Stimulated activated CD4-positive, alpha-beta T cell treated with anti-CD3 and anti-CD28 coated beads, Interleukin-15, amount 100 ng/mL, for 48 hours (primary cell): ENCODE measurements at regions not wholly inside any gene's neighbourhood (a gene's known extent, or its start where the extent isn't known, plus 50 kb on each side); places are given as distances from the start of the nearest gene placed in this dataset.
A peak's percentile ranks its signal among the peaks of the same experiment; 100 is the strongest.
"Not testable (repeated sequence)": the region's sequence is repeated elsewhere in the genome, so short reads cannot be mapped to it uniquely, and the experiment has no call there.

Experiments
- DNase-seq, 2 donors: peaks; one replicate each; pipeline ENCODE4 v3.0.0-alpha.2; 2020; ENCODE audit warnings: low read depth in 2 of 2

DNA sequence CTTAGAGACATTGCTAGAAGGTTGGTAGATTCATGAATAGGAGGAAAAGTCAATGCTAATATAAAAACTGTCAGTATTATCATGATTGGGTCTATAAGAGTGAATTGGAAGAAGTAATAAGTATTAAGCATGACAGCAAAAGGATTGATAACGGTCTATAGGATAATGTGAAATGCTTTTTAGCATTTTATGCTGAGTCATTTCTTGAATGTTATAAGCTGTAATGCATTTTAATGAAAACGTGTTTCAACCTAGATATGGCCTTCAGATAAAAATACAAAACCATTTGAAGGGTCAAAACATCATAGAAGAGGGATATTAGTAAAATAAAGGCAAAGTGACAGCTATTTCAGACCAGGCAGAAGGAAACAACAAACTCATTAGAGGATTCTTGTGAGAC lies 353.5 kb downstream of the SH2D1A start:
- no peak for DNase-seq

GRCh38 chrX:124717537-124717936 lies 371.2 kb downstream of the SH2D1A start:
- no peak for DNase-seq

GRCh38 chrX:124719060-124719459 lies 372.7 kb downstream of the SH2D1A start:
- no peak for DNase-seq

DNA sequence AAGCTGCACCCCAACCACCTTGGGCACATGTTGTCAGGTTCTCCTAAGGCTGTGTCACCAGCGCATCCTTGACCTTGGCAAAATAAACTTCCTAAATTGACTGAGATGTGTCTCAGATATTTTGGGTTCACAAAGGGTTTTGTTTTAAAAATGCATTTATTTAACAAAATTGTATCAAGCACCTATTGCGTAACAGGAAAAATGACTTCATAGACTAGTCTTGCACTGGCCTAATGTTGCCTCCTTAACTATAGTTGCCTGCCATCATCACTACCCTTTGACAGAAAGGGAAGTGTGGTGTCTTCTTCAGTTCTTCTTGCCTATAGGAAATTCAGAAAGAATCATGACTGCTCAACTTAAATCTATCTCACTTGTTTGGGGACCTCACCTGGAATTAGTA lies 374.2 kb downstream of the SH2D1A start:
- no peak for DNase-seq

DNA sequence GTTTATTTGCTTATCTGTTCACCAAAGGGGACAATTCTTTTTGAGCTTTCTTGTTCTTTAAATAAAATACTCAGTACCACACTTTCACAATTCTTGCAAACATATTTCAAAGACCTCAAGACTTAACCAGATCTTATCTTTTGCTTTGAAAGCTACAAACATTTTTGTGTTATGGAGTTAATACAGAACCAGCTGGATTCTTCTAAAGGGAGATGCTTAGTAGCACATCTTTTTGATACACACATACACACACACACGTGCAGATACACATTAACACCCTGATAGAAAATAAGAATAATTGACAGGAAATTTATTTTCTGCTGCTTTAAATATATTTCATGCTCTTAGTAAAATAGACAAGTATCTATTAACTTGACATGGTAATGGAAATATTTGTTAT lies 379.1 kb downstream of the SH2D1A start:
- DNase-seq = no peak

DNA sequence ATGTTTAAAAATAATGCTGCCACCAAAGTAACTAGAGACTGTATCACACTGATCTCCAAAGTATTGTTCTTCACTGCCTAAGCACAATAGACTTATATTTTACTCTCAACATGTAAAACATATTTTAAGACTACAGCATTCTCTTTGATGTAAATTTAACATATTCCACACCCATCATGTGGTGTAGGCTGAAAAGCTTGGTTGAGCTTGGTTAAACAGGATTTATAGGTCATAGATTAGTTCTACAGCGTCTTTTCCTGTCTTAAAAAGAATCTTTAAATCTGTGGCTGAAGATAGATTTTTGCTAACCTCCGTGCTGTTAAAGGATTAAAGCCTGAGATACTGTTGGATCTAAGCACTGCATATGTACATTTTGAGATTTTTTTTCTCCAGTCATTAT lies 379.9 kb downstream of the SH2D1A start:
- no peak for DNase-seq

DNA sequence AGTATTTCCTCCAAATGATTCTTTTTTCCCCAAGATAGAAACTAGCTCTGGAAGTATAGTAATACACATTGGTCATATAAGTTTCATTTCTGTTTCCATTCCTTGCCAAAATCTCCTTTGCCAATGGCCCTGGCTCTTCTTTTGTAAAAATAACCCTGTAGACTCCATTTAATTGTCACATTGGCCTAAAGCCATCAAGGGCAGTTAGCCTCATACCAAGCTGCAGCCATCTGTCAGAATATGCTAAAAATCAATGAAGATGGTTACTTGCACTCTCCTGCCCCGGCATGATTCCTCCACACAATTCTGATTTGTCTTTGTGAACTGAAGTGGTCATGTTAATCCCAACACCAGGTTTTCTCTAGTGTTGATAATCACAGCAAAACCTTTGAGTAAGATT lies 380.5 kb downstream of the SH2D1A start:
- no peak for DNase-seq

DNA sequence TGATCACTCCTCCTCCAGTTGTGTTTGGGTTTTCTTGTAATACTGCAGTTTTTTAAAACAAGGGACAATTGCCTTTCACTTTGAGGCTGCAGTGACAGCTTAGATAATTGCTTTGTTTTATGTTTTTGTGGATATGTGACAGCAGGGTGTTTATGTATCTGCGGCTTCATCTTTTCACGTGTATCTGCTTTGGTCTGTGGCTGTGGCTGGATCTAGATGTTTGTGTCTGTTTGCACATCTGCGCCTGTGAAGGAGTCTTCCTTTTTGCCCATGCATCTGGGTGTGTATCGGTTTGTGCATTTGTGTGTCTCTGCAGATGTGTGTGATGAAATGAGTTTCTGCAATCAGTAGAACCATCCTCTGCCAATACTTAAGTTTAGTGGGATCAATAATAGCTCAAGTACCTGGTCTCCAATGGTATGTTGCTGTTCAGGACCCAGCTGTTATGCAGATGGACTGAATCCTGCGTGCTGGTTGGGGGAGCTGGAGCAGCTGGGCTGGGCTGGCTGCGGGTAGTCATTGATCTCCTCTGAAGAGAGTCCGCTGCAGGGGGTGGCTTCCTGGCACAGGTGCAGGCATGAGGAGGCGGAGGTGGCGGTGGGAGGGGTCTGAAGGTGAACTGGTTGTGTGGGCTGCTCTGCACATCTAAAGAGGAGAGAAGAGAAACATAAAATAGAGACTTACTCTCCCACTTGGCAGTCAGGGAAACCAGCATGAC lies 390.3 kb downstream of the SH2D1A start:
- DNase-seq = peak; percentile 4 to 21

GRCh38 chrX:124737771-124738170 lies 391.4 kb downstream of the SH2D1A start:
- DNase-seq = no peak

- no peak for DNase-seq
Measured at GRCh38 chrX:124747295-124747694, 400.9 kb downstream of the SH2D1A start.

- no peak for DNase-seq
Measured at GRCh38 chrX:124764354-124764753, 418.0 kb downstream of the SH2D1A start.

DNA sequence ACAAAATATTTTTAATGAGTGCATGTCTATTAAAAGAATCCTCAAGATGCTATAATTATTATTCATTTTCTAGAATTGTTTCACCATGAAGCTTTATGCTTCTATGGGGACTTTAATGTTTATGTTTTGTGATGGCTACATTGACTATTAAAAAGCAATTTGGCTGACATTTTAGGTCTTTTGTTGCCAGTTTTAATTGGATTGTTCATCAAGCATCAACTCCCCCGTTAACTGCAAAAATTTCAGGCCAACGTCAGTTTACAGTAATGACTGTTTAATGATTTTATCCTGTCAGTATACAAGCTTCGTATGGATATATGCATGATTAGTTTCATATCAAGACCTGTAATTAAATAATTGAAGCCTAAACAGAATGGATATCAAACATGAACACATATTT lies 422.8 kb downstream of the SH2D1A start:
- no peak for DNase-seq

- DNase-seq = no peak
Measured at GRCh38 chrX:124771292-124771691, 424.9 kb downstream of the SH2D1A start.

GRCh38 chrX:124788253-124788652 lies 441.9 kb downstream of the SH2D1A start:
- DNase-seq = not testable (repeated sequence)

GRCh38 chrX:124789874-124790273 lies 443.5 kb downstream of the SH2D1A start:
- not testable (repeated sequence) for DNase-seq

- DNase-seq = no peak
Measured at GRCh38 chrX:124791492-124792095, 445.2 kb downstream of the SH2D1A start.

DNA sequence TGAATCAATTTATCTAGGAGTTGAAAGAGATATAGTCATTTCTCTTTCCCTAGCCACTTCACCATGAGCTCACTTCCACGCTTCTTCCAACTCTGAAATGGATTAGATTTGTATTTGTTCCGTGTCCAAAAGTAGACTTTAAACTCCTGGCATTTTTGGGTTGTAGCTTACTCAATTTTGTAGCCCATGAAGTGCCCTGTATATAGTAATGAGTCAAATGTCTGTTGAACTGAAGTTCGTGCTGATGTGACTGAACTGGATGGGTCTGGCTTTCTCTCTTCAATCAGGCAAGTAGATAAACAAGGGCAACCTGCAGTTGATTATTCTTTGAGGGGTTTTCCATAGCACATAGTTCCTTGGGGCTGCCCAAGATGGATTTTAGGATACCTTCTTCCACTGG lies 450.6 kb downstream of the SH2D1A start:
- DNase-seq = no peak

DNA sequence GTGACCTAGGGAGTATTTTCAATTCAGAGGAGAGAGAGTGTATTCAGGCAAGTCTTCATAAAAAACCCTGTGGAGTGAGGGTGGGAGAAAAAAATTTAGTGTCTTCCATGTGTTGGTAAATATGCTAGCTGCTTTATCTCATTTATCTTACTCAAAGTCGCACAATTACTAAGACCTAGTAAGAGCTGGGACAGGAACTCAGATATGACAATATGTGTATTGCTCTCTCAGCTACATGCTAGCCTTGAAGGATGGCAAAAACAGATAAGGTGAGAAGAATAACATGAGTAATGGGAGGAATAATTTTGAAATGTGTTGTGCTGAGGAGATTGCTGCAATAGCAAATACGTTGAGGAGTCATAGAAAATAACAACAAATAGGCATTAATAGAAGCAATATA lies 458.6 kb downstream of the SH2D1A start:
- DNase-seq = no peak

- no peak for DNase-seq
Measured at GRCh38 chrX:124805486-124805885, 459.1 kb downstream of the SH2D1A start.

DNA sequence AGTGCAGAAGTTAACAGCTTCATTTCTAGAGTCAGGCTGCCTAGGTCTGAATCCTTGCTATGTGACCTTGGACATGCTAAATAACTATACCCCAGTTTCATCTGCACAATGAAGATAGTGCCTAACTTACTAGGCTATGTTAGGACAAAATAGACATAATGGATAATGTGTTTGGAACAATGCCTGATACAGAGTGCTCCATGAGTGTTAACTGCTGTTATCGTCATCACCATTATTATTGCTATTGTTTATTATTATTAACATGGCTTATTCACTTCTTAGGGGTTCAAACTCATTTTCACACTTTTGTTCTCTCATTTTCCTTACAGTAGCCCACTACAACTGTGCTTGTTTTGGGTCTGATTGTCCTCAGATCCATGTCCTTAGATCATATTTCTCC lies 467.7 kb downstream of the SH2D1A start:
- DNase-seq = no peak

GRCh38 chrX:124818033-124818432 lies 471.7 kb downstream of the SH2D1A start:
- no peak for DNase-seq

DNA sequence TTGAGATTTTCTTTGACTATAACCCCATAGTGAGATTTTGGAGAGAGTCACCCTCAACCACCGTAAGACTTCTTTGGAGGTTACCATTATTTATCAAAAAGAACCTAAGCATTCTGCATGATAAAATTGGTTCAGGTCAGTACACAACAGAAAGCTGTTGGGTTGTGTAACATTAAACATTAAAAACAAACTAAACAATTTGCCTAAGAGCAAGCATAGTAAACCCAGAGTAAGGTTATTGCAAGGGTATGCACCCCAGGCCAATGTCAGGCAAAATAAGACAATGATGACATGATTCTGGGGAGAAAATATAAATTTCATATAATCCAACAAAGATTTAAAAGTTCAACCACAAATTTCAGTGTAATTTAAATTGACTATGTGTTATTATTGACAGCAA lies 472.4 kb downstream of the SH2D1A start:
- DNase-seq = no peak

DNA sequence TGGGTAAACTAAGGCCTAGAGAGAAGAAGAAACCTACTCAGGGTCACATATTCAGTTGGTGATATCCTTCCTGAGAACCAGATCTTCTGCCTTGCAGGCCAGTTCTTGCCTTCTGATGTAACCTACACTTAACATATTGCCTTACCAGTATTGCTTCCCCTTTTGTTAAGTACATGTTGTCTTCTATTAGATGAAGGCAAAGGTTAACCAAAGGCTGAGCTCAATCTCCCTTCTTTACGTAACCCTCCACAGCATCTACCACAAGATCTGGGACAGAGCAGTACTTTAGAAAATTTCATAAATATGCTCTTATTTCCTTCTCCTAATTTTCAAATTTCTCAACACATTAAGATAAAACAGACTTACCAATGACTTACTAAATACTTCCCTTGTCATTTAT lies 474.4 kb downstream of the SH2D1A start:
- DNase-seq = no peak
